OCI-M1 (cell line): ENCODE measurements at regions not wholly inside any gene's neighbourhood (a gene's known extent, or its start where the extent isn't known, plus 50 kb on each side); places are given as distances from the start of the nearest gene placed in this dataset.
"Not testable (repeated sequence)": the region's sequence is repeated elsewhere in the genome, so short reads cannot be mapped to it uniquely, and the experiment has no call there.

Experiments
- DNase-seq: peaks from one replicate; lab custom pipeline; 2025; lab: John Stamatoyannopoulos, UW

GRCh38 chr5:162990856-162991497, 446.4 kb upstream of the CCNG1 start:
- no peak for DNase-seq

- DNase-seq: no peak
Observed at GRCh38 chr5:162995568-162995967, 441.8 kb upstream of the CCNG1 start.

- no peak for DNase-seq
Observed at GRCh38 chr5:162996053-162996452, 441.3 kb upstream of the CCNG1 start.

GRCh38 chr5:163005949-163006348, 431.4 kb upstream of the CCNG1 start:
- DNase-seq: no peak

GRCh38 chr5:163022582-163023128, 414.7 kb upstream of the CCNG1 start:
- no peak for DNase-seq

- no peak for DNase-seq
Observed at GRCh38 chr5:163023846-163024245, 413.5 kb upstream of the CCNG1 start.

GRCh38 chr5:163024936-163025335, 412.5 kb upstream of the CCNG1 start:
- no peak for DNase-seq

- DNase-seq: no peak
Observed at GRCh38 chr5:163033656-163034055, 403.7 kb upstream of the CCNG1 start.

- no peak for DNase-seq
Observed at GRCh38 chr5:163041254-163041653, 396.1 kb upstream of the CCNG1 start.

- peak; percentile 11 for DNase-seq
Observed at GRCh38 chr5:163079618-163080017, 357.8 kb upstream of the CCNG1 start.

- DNase-seq: no peak
Observed at GRCh38 chr5:163089230-163089629, 348.2 kb upstream of the CCNG1 start.

- no peak for DNase-seq
Observed at GRCh38 chr5:163089926-163090325, 347.5 kb upstream of the CCNG1 start.

- DNase-seq: no peak
Observed at GRCh38 chr5:163094492-163095180, 342.8 kb upstream of the CCNG1 start.

GRCh38 chr5:163104464-163104863, 332.9 kb upstream of the CCNG1 start:
- peak; percentile 45 for DNase-seq

- no peak for DNase-seq
Observed at GRCh38 chr5:163105456-163105855, 331.9 kb upstream of the CCNG1 start.

- DNase-seq: peak; percentile 1
Observed at GRCh38 chr5:163106098-163106497, 331.3 kb upstream of the CCNG1 start.

GRCh38 chr5:163108351-163108750, 329.0 kb upstream of the CCNG1 start:
- no peak for DNase-seq

GRCh38 chr5:163115011-163115410, 322.4 kb upstream of the CCNG1 start:
- no peak for DNase-seq

GRCh38 chr5:163116618-163117017, 320.8 kb upstream of the CCNG1 start:
- not testable (repeated sequence) for DNase-seq

GRCh38 chr5:163134061-163134460, 303.3 kb upstream of the CCNG1 start:
- DNase-seq: no peak

GRCh38 chr5:163135849-163136248, 301.5 kb upstream of the CCNG1 start:
- DNase-seq: no peak

GRCh38 chr5:163161512-163161911, 275.9 kb upstream of the CCNG1 start:
- no peak for DNase-seq

GRCh38 chr5:163162645-163163044, 274.8 kb upstream of the CCNG1 start:
- no peak for DNase-seq

- DNase-seq: peak; percentile 14
Observed at GRCh38 chr5:163163858-163164257, 273.5 kb upstream of the CCNG1 start.
